ENCODE measurements at regions not wholly inside any gene's neighbourhood (a gene's known extent, or its start where the extent isn't known, plus 50 kb on each side); places are given as distances from the start of the nearest gene placed in this dataset.
A peak's percentile ranks its signal among the peaks of the same experiment; 100 is the strongest.

GRCh38 chr10:29767968-29768367, 133.2 kb upstream of the SVIL start:
- DNase-seq (ENCODE audit: extremely low read depth, low read depth), result no peak

- no peak for DNase-seq (ENCODE audit: extremely low read depth, low read depth)
These were observed 132.0 kb upstream of the SVIL start for GRCh38 chr10:29766753-29767152.

- no peak for DNase-seq (ENCODE audit: extremely low read depth, low read depth)
These were observed 130.6 kb upstream of the SVIL start for GRCh38 chr10:29765330-29765729.

GRCh38 chr10:29763396-29763795, 128.6 kb upstream of the SVIL start:
- no peak for DNase-seq (ENCODE audit: extremely low read depth, low read depth)

GRCh38 chr10:29761916-29762315, 127.1 kb upstream of the SVIL start:
- DNase-seq (ENCODE audit: extremely low read depth, low read depth), result no peak

GRCh38 chr10:29760138-29760900, 125.5 kb upstream of the SVIL start:
- no peak for DNase-seq (ENCODE audit: extremely low read depth, low read depth)

- DNase-seq (ENCODE audit: extremely low read depth, low read depth), result no peak
These were observed 123.0 kb upstream of the SVIL start for GRCh38 chr10:29757551-29758297.

- DNase-seq (ENCODE audit: extremely low read depth, low read depth), result no peak
These were observed 121.7 kb upstream of the SVIL start for GRCh38 chr10:29756451-29756850.

GRCh38 chr10:29753283-29753682, 118.5 kb upstream of the SVIL start:
- DNase-seq (ENCODE audit: extremely low read depth, low read depth), result no peak

GRCh38 chr10:29751684-29752083, 116.9 kb upstream of the SVIL start:
- DNase-seq (ENCODE audit: extremely low read depth, low read depth), result no peak

GRCh38 chr10:29751240-29751639, 116.5 kb upstream of the SVIL start:
- DNase-seq (ENCODE audit: extremely low read depth, low read depth), result no peak

GRCh38 chr10:29749150-29749549, 114.4 kb upstream of the SVIL start:
- no peak for DNase-seq (ENCODE audit: extremely low read depth, low read depth)

GRCh38 chr10:29748109-29748650, 113.4 kb upstream of the SVIL start:
- DNase-seq (ENCODE audit: extremely low read depth, low read depth), result no peak

GRCh38 chr10:29746080-29746797, 111.5 kb upstream of the SVIL start:
- DNase-seq (ENCODE audit: extremely low read depth, low read depth), result no peak

GRCh38 chr10:29740981-29741545, 106.3 kb upstream of the SVIL start:
- no peak for DNase-seq (ENCODE audit: extremely low read depth, low read depth)

GRCh38 chr10:29738341-29738740, 103.6 kb upstream of the SVIL start:
- no peak for DNase-seq (ENCODE audit: extremely low read depth, low read depth)

GRCh38 chr10:29737074-29737593, 102.4 kb upstream of the SVIL start:
- DNase-seq (ENCODE audit: extremely low read depth, low read depth), result no peak

GRCh38 chr10:29736366-29737073, 101.7 kb upstream of the SVIL start:
- DNase-seq (ENCODE audit: extremely low read depth, low read depth), result no peak

GRCh38 chr10:29735628-29736365, 101.0 kb upstream of the SVIL start:
- DNase-seq (ENCODE audit: extremely low read depth, low read depth), result peak; percentile 54
